ENCODE measurements at regions not wholly inside any gene's neighbourhood (a gene's known extent, or its start where the extent isn't known, plus 50 kb on each side); places are given as distances from the start of the nearest gene placed in this dataset.
"Not testable (repeated sequence)": the region's sequence is repeated elsewhere in the genome, so short reads cannot be mapped to it uniquely, and the experiment has no call there.

GRCh38 chr9:106784076-106784475, 78.9 kb upstream of the ZNF462 start:
- no peak for DNase-seq

- no peak for DNase-seq
Measured at GRCh38 chr9:106785200-106785599, 77.8 kb upstream of the ZNF462 start.

- DNase-seq = not testable (repeated sequence)
Measured at GRCh38 chr9:106788021-106788420, 74.9 kb upstream of the ZNF462 start.

- no peak for DNase-seq
Measured at GRCh38 chr9:106795031-106795430, 67.9 kb upstream of the ZNF462 start.

- no peak for DNase-seq
Measured at GRCh38 chr9:106796771-106797170, 66.2 kb upstream of the ZNF462 start.

GRCh38 chr9:106797299-106797698, 65.7 kb upstream of the ZNF462 start:
- no peak for DNase-seq

- DNase-seq = no peak
Measured at GRCh38 chr9:106798016-106798799, 64.8 kb upstream of the ZNF462 start.

GRCh38 chr9:106799152-106799551, 63.8 kb upstream of the ZNF462 start:
- no peak for DNase-seq

GRCh38 chr9:106800701-106801270, 62.2 kb upstream of the ZNF462 start:
- DNase-seq = no peak

GRCh38 chr9:106801816-106802215, 61.1 kb upstream of the ZNF462 start:
- DNase-seq = no peak
